ENCODE measurements at regions not wholly inside any gene's neighbourhood (a gene's known extent, or its start where the extent isn't known, plus 50 kb on each side); places are given as distances from the start of the nearest gene placed in this dataset.

DNA sequence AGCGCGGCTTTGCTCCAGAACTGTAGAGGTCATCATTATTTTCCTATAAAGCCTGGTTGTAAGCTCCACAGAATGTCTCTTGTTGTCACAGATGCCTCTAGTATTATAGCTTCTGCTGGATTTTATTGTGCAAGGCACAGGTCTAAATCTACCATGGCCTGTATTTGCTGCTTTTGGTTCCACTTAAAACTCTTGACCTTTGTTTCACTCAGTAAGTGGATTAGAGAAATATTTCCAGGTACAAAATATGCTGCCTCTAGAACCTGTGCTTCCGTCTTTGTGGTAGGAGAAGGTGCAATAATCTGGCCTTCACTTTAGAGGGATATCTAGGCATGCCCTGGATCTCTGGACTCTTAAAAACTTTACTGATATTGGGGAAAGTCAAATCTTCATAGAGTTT, 476.6 kb upstream of the CD180 start:
- H3K9ac ChIP-seq (ENCODE audit: control insufficient read depth, extremely low read depth, insufficient read depth, low read length), result no peak overlapping the region
- DNase-seq (ENCODE audit: low read depth, low spot score) (no peak), FAIRE-seq (no peak)
- H3K79me2 ChIP-seq (ENCODE audit: control insufficient read depth, insufficient read depth, low read length), result no peaks in the 10 kb centered on the region
- TF ChIP-seq, protein P1, sequence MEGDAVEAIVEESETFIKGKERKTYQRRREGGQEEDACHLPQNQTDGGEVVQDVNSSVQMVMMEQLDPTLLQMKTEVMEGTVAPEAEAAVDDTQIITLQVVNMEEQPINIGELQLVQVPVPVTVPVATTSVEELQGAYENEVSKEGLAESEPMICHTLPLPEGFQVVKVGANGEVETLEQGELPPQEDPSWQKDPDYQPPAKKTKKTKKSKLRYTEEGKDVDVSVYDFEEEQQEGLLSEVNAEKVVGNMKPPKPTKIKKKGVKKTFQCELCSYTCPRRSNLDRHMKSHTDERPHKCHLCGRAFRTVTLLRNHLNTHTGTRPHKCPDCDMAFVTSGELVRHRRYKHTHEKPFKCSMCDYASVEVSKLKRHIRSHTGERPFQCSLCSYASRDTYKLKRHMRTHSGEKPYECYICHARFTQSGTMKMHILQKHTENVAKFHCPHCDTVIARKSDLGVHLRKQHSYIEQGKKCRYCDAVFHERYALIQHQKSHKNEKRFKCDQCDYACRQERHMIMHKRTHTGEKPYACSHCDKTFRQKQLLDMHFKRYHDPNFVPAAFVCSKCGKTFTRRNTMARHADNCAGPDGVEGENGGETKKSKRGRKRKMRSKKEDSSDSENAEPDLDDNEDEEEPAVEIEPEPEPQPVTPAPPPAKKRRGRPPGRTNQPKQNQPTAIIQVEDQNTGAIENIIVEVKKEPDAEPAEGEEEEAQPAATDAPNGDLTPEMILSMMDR (optimal IDR thresholded peaks at IDR 0.05 in 1 of 3, IDR thresholded peaks at IDR 0.05 in 1 of 3, conservative IDR thresholded peaks at IDR 0.05 in 1 of 3; ENCODE audit: extremely low read depth in 1 of 3, insufficient read depth in 2 of 3, low read length in 3 of 3), result no peak
- no peak for TF ChIP-seq EZH2 (IDR thresholded peaks at IDR 0.05; ENCODE audit: low read length)
- H3K36me3 ChIP-seq (ENCODE audit: control insufficient read depth in 2 of 2, extremely low read depth in 1 of 2, insufficient read depth in 2 of 2, low read length in 2 of 2), result no peaks in the 10 kb centered on the region
- H3K4me2 ChIP-seq (ENCODE audit: control insufficient read depth, extremely low read depth, insufficient read depth, low read depth, low read length), result no peak overlapping the region
- H2AFZ ChIP-seq (ENCODE audit: control insufficient read depth, low read length), result no peak overlapping the region
- no peak overlapping the region for H3K4me3 ChIP-seq (ENCODE audit: control insufficient read depth in 2 of 3, extremely low read depth in 1 of 3, insufficient read depth in 2 of 3, low read depth in 1 of 3, low read length in 3 of 3)
- no peaks in the 10 kb centered on the region for H3K9me1 ChIP-seq (ENCODE audit: control insufficient read depth, extremely low read depth, insufficient read depth, low read length)
- H3K4me1 ChIP-seq (ENCODE audit: control insufficient read depth, extremely low read depth, insufficient read depth, low read length), result no peaks in the 10 kb centered on the region
- no peak overlapping the region for H3K27ac ChIP-seq (ENCODE audit: control insufficient read depth, insufficient read depth, low read length)
- H3K27me3 ChIP-seq (ENCODE audit: control insufficient read depth, extremely low read depth, insufficient read depth, low read length), result no peaks in the 10 kb centered on the region
- no peaks in the 10 kb centered on the region for H3K9me3 ChIP-seq (ENCODE audit: control insufficient read depth, low read depth, low read length)
- H4K20me1 ChIP-seq (ENCODE audit: control insufficient read depth, extremely low read depth, insufficient read depth, low read length), result no peaks in the 10 kb centered on the region
- dilution Hi-C loops (cut with MboI; ENCODE audit: extremely low pct_ligation_motif_present, low sequenced_read_pairs), result no loop called here

- H2AFZ ChIP-seq (ENCODE audit: control insufficient read depth, low read length), result no peak overlapping the region
- H3K79me2 ChIP-seq (ENCODE audit: control insufficient read depth, insufficient read depth, low read length), result no peaks in the 10 kb centered on the region
- FAIRE-seq (no peak), DNase-seq (ENCODE audit: low read depth, low spot score) (no peak)
- H4K20me1 ChIP-seq (ENCODE audit: control insufficient read depth, extremely low read depth, insufficient read depth, low read length), result no peaks in the 10 kb centered on the region
- no peak overlapping the region for H3K4me3 ChIP-seq (ENCODE audit: control insufficient read depth in 2 of 3, extremely low read depth in 1 of 3, insufficient read depth in 2 of 3, low read depth in 1 of 3, low read length in 3 of 3)
- H3K27me3 ChIP-seq (ENCODE audit: control insufficient read depth, extremely low read depth, insufficient read depth, low read length), result no peaks in the 10 kb centered on the region
- no peaks in the 10 kb centered on the region for H3K36me3 ChIP-seq (ENCODE audit: control insufficient read depth in 2 of 2, extremely low read depth in 1 of 2, insufficient read depth in 2 of 2, low read length in 2 of 2)
- no peaks in the 10 kb centered on the region for H3K4me1 ChIP-seq (ENCODE audit: control insufficient read depth, extremely low read depth, insufficient read depth, low read length)
- H3K4me2 ChIP-seq (ENCODE audit: control insufficient read depth, extremely low read depth, insufficient read depth, low read depth, low read length), result no peak overlapping the region
- dilution Hi-C loops (cut with MboI; ENCODE audit: extremely low pct_ligation_motif_present, low sequenced_read_pairs), result no loop called here
- H3K9me1 ChIP-seq (ENCODE audit: control insufficient read depth, extremely low read depth, insufficient read depth, low read length), result no peaks in the 10 kb centered on the region
- no peaks in the 10 kb centered on the region for H3K9me3 ChIP-seq (ENCODE audit: control insufficient read depth, low read depth, low read length)
- no peak overlapping the region for H3K27ac ChIP-seq (ENCODE audit: control insufficient read depth, insufficient read depth, low read length)
- no peak overlapping the region for H3K9ac ChIP-seq (ENCODE audit: control insufficient read depth, extremely low read depth, insufficient read depth, low read length)
- no peak for TF ChIP-seq EZH2 (IDR thresholded peaks at IDR 0.05; ENCODE audit: low read length)
- TF ChIP-seq, protein P1 (optimal IDR thresholded peaks at IDR 0.05 in 1 of 3, IDR thresholded peaks at IDR 0.05 in 1 of 3, conservative IDR thresholded peaks at IDR 0.05 in 1 of 3; ENCODE audit: extremely low read depth in 1 of 3, insufficient read depth in 2 of 3, low read length in 3 of 3), result no peak
These were observed 476.0 kb upstream of the CD180 start for GRCh38 chr5:67672636-67673035.
